ENCODE measurements at regions not wholly inside any gene's neighbourhood (a gene's known extent, or its start where the extent isn't known, plus 50 kb on each side); places are given as distances from the start of the nearest gene placed in this dataset.
A peak's percentile ranks its signal among the peaks of the same experiment; 100 is the strongest.
"Not testable (repeated sequence)": the region's sequence is repeated elsewhere in the genome, so short reads cannot be mapped to it uniquely, and the experiment has no call there.

DNA sequence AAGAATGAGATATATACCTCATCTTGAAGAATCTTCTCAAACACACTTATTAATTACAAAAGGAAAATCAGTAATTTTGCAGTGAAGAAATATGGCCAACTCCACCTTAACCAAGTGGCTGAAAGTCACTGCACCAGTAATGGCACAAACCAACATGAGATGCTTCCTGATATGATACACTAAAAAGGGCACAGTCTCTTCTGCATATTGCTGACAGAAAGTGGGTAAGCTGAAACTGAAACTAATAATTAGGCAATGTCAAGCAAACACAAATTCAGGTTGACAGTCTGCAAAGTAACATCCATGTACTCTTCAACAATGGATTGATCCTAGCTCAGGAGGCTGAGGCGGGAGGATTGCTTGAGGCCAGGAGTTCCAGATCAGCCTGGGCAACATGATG lies 56.1 kb downstream of the ZNF22 start:
- DNase-seq: not testable (repeated sequence)

DNA sequence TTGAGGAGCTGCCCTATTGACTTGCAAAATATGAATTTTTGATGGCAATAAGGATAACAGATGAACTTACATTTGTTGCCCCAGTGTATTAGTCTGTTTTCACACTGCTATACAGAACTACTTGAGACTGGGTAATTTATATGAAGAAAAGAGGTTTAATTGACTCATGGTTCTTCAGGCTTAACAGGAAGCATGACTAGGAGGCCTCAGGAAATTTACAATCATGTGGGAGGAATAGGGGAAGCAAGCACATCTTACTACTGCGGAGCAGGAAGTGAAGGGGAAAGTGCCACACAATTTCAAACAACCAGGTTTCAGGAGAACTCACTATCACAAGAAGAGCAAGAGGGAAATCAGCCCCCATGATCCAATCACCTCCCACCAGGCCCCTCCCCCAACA lies 57.9 kb downstream of the ZNF22 start:
- no peak for DNase-seq

DNA sequence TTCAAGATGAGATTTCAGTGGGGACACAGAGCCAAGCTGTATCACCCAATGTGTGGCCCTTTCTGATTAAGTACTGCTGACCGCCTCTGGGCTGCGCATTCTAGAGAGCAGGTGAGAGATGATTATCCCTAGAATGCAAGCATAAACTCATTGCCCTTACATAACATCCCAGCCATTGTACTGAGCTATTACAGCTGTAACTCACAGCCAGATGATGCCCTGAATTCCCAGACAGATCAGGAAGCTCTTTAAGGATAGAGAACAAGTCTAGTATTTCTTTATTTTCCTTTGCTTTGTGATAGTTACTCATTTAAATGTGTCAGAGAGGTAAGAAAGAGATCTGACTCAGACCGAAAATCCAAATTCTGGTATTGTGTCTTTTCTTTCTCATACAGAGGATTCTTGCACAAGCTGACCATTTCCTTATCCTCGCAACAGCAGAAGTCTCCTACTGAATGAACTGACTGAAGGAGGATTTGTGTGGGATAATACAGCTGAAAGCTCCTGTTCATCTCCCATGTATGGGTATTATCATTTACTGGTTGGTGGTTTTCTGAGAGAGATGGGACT lies 58.4 kb downstream of the ZNF22 start:
- no peak for DNase-seq

DNA sequence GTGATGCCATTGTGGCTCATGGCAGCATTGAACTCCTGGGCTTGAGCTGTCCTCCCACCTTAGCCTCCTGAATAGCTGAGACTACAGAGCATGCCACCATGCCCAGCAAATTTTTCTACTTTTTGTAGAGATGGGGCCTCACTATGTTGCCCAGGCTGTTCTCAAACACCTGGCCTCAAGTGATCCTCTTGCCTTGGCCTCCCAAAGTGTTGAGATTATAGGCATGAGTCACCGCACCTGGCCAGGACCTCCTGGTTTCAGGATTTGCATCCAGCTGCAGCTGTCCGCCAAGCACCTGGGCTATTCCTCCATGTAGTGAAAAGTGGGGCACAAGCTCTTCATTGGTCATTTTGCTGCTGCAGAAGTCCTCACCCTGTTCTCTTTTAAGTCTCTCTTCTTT lies 58.9 kb downstream of the ZNF22 start:
- no peak for DNase-seq

- no peak for DNase-seq
Measured at GRCh38 chr10:45061982-45062381, 61.3 kb downstream of the ZNF22 start.

- peak; percentile 1 for DNase-seq
Measured at GRCh38 chr10:45063591-45064231, 63.0 kb downstream of the ZNF22 start.

DNA sequence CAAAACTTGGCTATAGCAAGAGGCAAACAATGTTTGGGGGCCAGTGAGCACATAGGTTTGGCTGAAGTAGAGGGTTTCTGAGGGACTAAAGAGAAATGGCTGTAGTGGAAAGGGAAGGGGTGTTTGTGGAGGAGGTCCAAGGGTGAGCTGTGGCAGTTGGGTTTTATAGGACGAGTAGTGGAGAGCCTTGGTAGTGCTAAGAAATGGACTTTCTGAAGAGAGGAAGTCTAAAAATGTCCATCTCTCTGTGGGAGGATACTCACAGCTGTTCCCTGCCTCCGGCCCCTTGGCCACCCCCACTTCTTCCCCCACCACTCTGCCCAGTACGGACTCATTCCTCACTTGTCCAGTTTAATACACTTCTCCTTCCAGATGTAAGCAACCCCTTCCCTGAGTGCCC lies 64.3 kb downstream of the ZNF22 start:
- DNase-seq: no peak

GRCh38 chr10:45071043-45071813 lies 70.5 kb downstream of the ZNF22 start:
- DNase-seq: no peak

- no peak for DNase-seq
Measured at GRCh38 chr10:45075216-45075615, 74.5 kb downstream of the ZNF22 start.

- no peak for DNase-seq
Measured at GRCh38 chr10:45075826-45076380, 75.2 kb downstream of the ZNF22 start.

- DNase-seq: no peak
Measured at GRCh38 chr10:45076891-45077290, 76.2 kb downstream of the ZNF22 start.

DNA sequence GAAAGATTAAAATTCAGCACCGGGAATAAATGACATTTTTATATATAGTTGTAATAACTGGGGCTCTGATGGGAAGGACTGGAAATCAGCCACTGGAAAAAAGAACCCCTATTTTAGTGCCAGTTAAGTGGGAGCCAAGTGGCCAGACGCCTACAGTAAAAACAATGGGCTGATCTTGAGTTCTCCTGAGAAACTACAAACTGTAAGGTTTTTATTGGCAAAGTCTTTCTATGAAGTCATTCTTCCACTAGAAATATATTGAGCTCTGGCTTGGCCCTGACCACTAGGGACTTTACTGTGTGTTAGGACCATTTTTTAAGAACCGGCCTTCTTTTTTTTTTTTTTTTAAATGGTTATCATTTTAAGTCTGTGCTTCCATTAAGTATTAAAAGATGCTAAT lies 79.6 kb downstream of the ZNF22 start:
- no peak for DNase-seq

GRCh38 chr10:45082176-45082575 lies 81.5 kb downstream of the ZNF22 start:
- no peak for DNase-seq

DNA sequence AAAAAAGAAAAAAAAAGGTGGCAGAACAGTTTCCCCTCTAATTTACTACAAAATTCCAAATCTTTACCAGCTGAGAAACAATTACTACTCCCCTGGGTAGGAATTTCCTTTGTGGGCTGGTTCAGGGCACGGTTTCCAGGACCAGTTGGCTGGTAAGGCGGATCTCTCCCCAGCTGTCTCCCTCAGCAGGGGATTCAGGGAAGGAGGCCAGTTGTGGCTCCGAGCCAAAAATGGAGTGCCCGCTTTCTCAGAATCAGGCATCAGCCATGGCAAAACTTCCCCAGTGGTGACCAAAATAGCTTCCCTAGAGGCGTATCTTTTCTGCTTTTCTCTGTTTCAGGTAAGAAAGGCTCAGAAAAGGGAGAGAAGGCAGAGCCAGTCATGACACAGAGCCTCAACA lies 91.2 kb downstream of the ZNF22 start:
- no peak for DNase-seq

- no peak for DNase-seq
Measured at GRCh38 chr10:45093945-45094344, 93.2 kb downstream of the ZNF22 start.

DNA sequence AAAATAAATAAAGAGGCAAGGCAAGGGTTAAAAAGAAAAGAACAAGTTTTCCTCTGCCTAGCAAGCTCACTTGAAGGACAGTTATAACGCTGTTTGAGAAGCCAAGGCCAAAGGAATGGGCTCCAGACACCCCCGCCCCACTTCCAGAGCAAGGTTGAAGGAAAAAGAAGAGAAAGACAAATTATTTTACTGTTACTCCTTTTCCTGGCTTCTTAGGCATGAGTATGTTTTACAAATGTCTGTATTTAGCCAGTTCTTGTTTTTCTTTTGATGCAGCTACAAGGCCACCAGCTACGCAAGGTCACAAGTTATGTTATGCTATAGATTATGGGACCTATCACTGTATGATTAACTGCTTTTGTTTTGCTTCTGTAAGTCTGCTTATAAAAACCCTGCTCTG lies 94.6 kb downstream of the ZNF22 start:
- no peak for DNase-seq

DNA sequence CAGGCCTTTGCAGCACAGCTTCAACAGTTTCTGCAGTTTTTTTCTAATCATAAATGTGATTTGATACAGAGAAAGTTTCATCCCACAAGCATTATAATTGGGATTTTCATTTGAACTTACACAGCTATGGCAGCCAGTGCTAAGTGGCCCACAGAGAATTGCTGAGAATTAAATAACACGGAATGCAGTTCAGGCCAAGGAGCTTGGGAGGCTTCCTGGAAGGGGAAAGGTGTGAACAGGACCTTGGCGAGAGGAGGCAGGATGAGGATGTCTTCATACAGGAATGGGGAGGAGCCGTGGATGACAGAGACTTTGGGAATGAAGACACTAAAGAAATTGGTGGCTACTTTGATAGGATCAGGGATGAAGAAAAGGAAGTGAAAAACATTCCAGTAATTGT lies 95.3 kb downstream of the ZNF22 start:
- no peak for DNase-seq

- no peak for DNase-seq
Measured at GRCh38 chr10:45100429-45100828, 99.7 kb downstream of the ZNF22 start.

- no peak for DNase-seq
Measured at GRCh38 chr10:45104674-45105073, 104.0 kb downstream of the ZNF22 start.

DNA sequence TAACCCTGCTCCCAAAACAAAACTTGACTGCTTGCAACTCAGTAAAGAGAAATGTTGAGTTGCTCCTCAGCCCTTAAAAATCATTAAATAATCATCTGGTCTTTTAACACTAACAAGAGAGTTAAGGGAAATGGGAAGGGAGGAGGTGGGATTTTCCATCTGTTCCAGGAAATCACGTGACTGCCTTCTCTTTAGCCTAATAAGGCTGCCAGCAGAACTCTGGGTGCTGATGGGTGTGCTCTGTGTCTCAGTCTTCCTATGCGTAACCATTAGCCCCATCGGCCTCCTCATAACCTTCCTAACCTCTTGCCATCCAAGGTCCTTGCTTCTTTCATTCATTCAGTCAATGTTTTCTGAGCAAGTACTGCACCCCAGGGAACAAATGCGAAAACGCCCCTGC lies 104.6 kb downstream of the ZNF22 start:
- not testable (repeated sequence) for DNase-seq

- DNase-seq: no peak
Measured at GRCh38 chr10:45106236-45106856, 105.6 kb downstream of the ZNF22 start.

- no peak for DNase-seq
Measured at GRCh38 chr10:45111509-45111908, 110.8 kb downstream of the ZNF22 start.

DNA sequence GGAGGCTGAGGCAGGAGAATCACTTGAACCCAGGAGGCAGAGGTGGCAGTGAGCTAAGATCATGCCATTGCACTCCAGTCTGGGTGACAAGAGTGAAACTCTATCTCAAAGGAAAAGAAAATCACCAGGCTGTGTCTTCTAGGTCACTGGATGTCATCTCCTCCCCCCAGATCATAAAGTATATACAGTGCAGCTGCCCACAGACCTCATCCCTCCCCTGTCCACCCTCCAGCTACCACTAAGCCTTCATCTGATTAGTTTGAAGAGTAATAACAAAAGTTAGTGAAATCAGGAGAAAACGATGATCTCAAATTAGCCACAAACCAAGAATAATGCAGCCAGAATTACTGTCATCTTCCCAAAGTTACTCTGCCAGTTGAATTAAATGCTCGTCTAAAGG lies 117.2 kb downstream of the ZNF22 start:
- DNase-seq: not testable (repeated sequence)

DNA sequence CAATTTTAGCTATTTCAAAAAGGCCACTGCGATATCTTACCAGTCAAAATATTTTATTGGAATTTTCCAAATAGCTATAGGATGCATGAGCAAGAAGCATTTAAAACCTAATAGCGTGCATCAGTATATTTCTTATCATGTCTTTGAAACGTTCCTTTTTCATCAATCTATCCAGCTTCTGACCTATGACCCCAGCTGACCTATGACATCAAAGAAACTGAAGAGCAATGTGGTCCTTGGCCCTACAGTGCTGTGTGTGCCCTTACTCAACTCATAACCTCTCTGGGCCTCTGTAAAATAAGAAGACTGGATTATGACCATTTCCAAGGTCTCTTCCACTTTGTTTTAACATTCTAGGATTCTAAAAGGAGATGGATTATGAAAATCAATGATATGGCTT lies 118.2 kb downstream of the ZNF22 start:
- DNase-seq: no peak
